ENCODE measurements at regions not wholly inside any gene's neighbourhood (a gene's known extent, or its start where the extent isn't known, plus 50 kb on each side); places are given as distances from the start of the nearest gene placed in this dataset.

GRCh38 chr14:30227436-30227835 lies 299.8 kb upstream of the PRKD1 start:
- no peak for TF ChIP-seq GABPA (IDR thresholded peaks at IDR 0.05; ENCODE audit: low read depth)
- TF ChIP-seq CTCF (IDR thresholded peaks at IDR 0.05; ENCODE audit: insufficient read depth, low read length) = no peak
- no peak for TF ChIP-seq REST (IDR thresholded peaks at IDR 0.05; ENCODE audit: insufficient replicate concordance, low read depth)
- TF ChIP-seq SPI1 (IDR thresholded peaks at IDR 0.05; ENCODE audit: borderline replicate concordance, low read depth) = no peak
- TF ChIP-seq POLR2AphosphoS5 (IDR thresholded peaks at IDR 0.05; ENCODE audit: low read depth) = no peak

Data from HL-60 (cell line).